Ovary (tissue), 7 donors: ENCODE measurements at regions not wholly inside any gene's neighbourhood (a gene's known extent, or its start where the extent isn't known, plus 50 kb on each side); places are given as distances from the start of the nearest gene placed in this dataset.

Source experiments
- DNase-seq, 5 donors: peaks; one replicate each; pipeline ENCODE4 v3.0.0-alpha.2; 2019 to 2020
- H3K27ac ChIP-seq, 2 donors: fragments of 200-600 bp; one replicate each; pipeline versions ENCODE4 v1.5.1 to v1.8.0; 2019 to 2022
- H3K27me3 ChIP-seq: fragments of 200-600 bp; one replicate; pipeline ENCODE4 v1.8.0; 2022
- H3K36me3 ChIP-seq: fragments of 200-600 bp; sonication (generic); one replicate; pipeline ENCODE4 v1.5.1; 2019
- H3K4me1 ChIP-seq: one replicate; pipeline ENCODE4 v1.8.1; 2013; ENCODE audit warnings: mild to moderate bottlenecking, moderate library complexity; ENCODE audit not compliant: insufficient read depth
- H3K4me3 ChIP-seq: fragments of 200-600 bp; sonication (generic); one replicate; pipeline ENCODE4 v1.5.1; 2017
- H3K9me3 ChIP-seq, 2 donors: fragments of 200-600 bp in 1 of 2; sonication (generic) in 1 of 2; one replicate each; pipeline versions ENCODE4 v1.5.1 to v1.8.1; 2013 to 2019; ENCODE audit warnings: mild to moderate bottlenecking in 1 of 2, moderate library complexity in 1 of 2
- EP300 ChIP-seq: sonication (generic); formaldehyde crosslinking; IDR thresholded peaks from one replicate; pipeline ENCODE4 v1.6.1; 2017; ENCODE audit warnings: antibody characterized with exemption
- POLR2A ChIP-seq: fragments of 450-650 bp; IDR thresholded peaks from one replicate; pipeline ENCODE4 v1.6.1; 2017; ENCODE audit warnings: antibody characterized with exemption, mild to moderate bottlenecking, moderate library complexity
- WGBS, 3 donors: extraction: QIAGEN DNeasy Blood & Tissue Kit in 1 of 3; methylation state at CpG; one replicate each; pipeline versions ENCODE4 v1.1.5 to v1.1.7; 2013 to 2017; 5-methylcytosine and 5-hydroxymethylcytosine counted together
- intact Hi-C, 4 donors: fragments of 100-400 bp; cut with DNase I; formaldehyde crosslinking; loops; one replicate each; pipeline versions ENCODE4 v1.11.0 to v1.15.1; 2022 to 2023
- TF ChIP-seq, protein P1 (sequence below), 3 donors: fragments of 450-650 bp in 2 of 3; fragments of 200-600 bp in 1 of 3; IDR thresholded peaks; one replicate each; pipeline versions ENCODE4 v1.5.1 to v1.8.0; 2016 to 2022; ENCODE audit warnings: antibody characterized with exemption in 3 of 3, mild to moderate bottlenecking in 1 of 3
- donor health status: DM: no; HTN: no; CAD: no; lungs with moderate emphysema.
- donor health status: DM: no; HTN: no; CAD: no.
- donor health status: Bipolar disorder and iron deficiency.
- donor health status: DM: no; HTN: no; CAD: no.
- donor health status: DM: yes; HTN: yes; CAD: no.

DNA sequence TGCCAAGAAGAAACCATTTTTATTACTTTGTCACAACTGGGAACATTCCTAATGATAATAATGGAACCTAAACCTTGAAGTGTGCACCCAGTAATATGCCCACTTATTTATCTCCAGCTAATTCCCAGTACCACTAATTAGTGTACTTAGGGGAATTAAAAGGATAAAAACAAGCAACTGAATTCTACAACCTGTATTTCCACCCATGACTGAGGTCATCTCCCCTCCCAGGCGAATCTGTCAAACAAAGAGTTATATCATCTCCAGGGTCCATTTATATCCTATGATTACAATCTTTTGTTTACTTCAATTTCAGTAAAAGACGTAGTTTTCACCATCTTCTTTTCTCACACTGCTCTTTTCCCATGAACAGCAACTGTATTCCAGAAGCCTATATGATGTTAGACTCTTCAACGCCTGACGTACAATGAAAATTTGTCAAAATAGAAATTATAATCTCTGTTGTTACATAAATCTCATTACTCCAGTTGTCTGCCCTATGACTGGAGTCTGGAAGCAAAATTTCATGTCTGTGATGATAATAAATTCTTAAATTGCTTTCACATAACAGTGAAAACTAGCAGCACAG lies 177.6 kb downstream of the GOLIM4 start:
- intact Hi-C loops: no loop called here
- WGBS, 3 donors: 87 to 91% (median 90%) methylated on average over 4 of the region's 4 CpGs
- Histone ChIP-seq H3K27me3 (no peaks in the 10 kb centered on the region), H3K4me1 (no peaks in the 10 kb centered on the region), H3K9me3 (no peaks in the 10 kb centered on the region), H3K27ac (no peak overlapping the region), H3K4me3 (no peak overlapping the region), H3K36me3 (no peaks in the 10 kb centered on the region)
- no peak for TF ChIP-seq EP300
- DNase-seq: no peak

GRCh38 chr3:167913219-167913835 lies 177.8 kb downstream of the SERPINI1 start:
- Histone ChIP-seq H3K4me1 (no peaks in the 10 kb centered on the region), H3K27ac (no peak overlapping the region), H3K9me3 (no peaks in the 10 kb centered on the region), H3K4me3 (no peak overlapping the region), H3K36me3 (no peaks in the 10 kb centered on the region), H3K27me3 (no peaks in the 10 kb centered on the region)
- intact Hi-C loops: no loop called here
- DNase-seq: no peak
- TF ChIP-seq POLR2A: no peak
- no peak for TF ChIP-seq EP300
- TF ChIP-seq, protein P1, sequence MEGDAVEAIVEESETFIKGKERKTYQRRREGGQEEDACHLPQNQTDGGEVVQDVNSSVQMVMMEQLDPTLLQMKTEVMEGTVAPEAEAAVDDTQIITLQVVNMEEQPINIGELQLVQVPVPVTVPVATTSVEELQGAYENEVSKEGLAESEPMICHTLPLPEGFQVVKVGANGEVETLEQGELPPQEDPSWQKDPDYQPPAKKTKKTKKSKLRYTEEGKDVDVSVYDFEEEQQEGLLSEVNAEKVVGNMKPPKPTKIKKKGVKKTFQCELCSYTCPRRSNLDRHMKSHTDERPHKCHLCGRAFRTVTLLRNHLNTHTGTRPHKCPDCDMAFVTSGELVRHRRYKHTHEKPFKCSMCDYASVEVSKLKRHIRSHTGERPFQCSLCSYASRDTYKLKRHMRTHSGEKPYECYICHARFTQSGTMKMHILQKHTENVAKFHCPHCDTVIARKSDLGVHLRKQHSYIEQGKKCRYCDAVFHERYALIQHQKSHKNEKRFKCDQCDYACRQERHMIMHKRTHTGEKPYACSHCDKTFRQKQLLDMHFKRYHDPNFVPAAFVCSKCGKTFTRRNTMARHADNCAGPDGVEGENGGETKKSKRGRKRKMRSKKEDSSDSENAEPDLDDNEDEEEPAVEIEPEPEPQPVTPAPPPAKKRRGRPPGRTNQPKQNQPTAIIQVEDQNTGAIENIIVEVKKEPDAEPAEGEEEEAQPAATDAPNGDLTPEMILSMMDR (IDR thresholded peaks at IDR 0.05): no peak
- 52 to 64% (median 54%) methylated on average over 4 of the region's 4 CpGs for WGBS, 3 donors

- Histone ChIP-seq H3K4me1 (no peaks in the 10 kb centered on the region), H3K9me3 (no peaks in the 10 kb centered on the region), H3K27ac (no peak overlapping the region), H3K36me3 (no peaks in the 10 kb centered on the region), H3K4me3 (no peak overlapping the region), H3K27me3 (no peaks in the 10 kb centered on the region)
- 87 to 93% (median 87%) methylated on average over 6 of the region's 6 CpGs for WGBS, 3 donors
- TF ChIP-seq, protein P1 (IDR thresholded peaks at IDR 0.05): no peak
- TF ChIP-seq EP300 (no peak), POLR2A (no peak)
- intact Hi-C loops: no loop called here
- DNase-seq: no peak
These were observed 174.4 kb downstream of the SERPINI1 start for GRCh38 chr3:167909952-167910351.

DNA sequence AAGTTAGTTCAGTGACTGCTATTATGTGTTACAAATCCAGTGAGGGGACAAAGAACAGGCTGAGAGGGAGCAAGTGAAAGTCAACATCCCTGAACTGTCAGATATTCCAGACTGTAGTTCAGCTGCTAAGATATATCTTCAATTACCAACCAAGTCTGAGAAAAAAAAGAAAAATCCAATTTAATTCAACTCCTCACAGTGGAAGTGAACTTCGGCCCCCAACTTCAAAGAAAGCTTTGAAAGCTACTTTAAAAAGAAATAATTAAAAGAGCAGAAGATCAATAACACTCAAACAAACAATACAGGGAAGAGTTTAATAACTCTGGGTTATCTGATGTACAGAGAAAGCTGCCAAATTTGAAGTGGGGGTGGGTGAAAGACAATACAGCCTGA lies 174.0 kb downstream of the SERPINI1 start:
- TF ChIP-seq POLR2A (no peak), EP300 (no peak)
- TF ChIP-seq, protein P1 (IDR thresholded peaks at IDR 0.05): no peak
- Histone ChIP-seq H3K4me1 (no peaks in the 10 kb centered on the region), H3K36me3 (no peaks in the 10 kb centered on the region), H3K27me3 (no peaks in the 10 kb centered on the region), H3K27ac (no peak overlapping the region), H3K9me3 (no peaks in the 10 kb centered on the region), H3K4me3 (no peak overlapping the region)
- WGBS, 3 donors: 80 to 93% (median 82%) methylated on average over 1 of the region's 1 CpG
- intact Hi-C loops: no loop called here
- DNase-seq: no peak

DNA sequence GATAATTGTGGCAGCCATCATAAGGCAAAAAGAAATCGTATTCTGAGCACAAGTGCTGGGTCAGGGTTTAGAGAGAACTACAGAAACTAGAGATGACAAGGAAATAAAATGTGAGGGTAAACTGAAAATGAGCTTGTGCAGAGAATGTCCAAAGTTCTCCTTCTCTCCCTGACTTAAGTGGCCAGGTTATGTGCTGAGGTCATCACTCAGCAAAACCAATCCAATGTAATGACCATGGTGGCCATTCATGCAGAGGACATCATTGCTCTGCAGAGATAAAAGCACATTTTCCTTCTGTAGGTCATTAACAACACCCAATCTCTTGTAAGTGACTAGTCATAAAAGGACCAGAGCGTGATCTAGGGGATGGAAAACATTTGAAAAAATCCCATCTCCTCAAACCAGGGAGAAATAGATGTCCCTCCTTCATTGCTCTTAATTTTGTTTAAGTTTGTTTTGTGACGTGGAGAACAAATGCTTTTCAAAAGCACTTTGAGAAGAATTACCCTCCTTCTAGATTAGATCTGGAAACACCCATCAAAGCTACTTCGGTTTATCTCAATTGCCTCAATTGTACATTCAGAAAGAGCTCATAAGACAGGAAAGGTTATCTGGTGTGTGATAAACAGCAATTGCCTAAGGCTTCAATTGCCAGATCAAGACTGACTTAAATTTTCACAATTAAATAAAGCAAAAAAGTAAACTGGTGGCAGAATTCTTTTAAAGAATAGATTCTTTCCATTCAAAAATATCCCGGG lies 173.4 kb downstream of the SERPINI1 start:
- intact Hi-C loops: no loop called here
- no peak for DNase-seq
- WGBS, 3 donors: 57 to 78% (median 67%) methylated on average over 5 of the region's 5 CpGs
- Histone ChIP-seq H3K27ac (no peak overlapping the region), H3K36me3 (no peaks in the 10 kb centered on the region), H3K27me3 (no peaks in the 10 kb centered on the region), H3K4me3 (no peak overlapping the region), H3K9me3 (no peaks in the 10 kb centered on the region), H3K4me1 (no peaks in the 10 kb centered on the region)
- no peak for TF ChIP-seq POLR2A
- TF ChIP-seq, protein P1 (IDR thresholded peaks at IDR 0.05): no peak
- no peak for TF ChIP-seq EP300
